RWPE2 (cell line): ENCODE measurements at regions not wholly inside any gene's neighbourhood (a gene's known extent, or its start where the extent isn't known, plus 50 kb on each side); places are given as distances from the start of the nearest gene placed in this dataset.

Source experiments
- ATAC-seq: fragments of 200-7000 bp; cut with Tn5 transposase; 3 replicates; pipeline ENCODE4 v1.9.1; 2021; ENCODE audit warnings: low read depth
- DNase-seq: peaks from one replicate; pipeline ENCODE4 v3.0.0-alpha.2; 2020; ENCODE audit warnings: low spot score
- H3K27ac ChIP-seq: fragments of 450-650 bp; 2 replicates; pipeline ENCODE4 v1.5.1; 2017; ENCODE audit warnings: mild to moderate bottlenecking; ENCODE audit not compliant: poor library complexity, severe bottlenecking
- H3K27me3 ChIP-seq: fragments of 250-450 bp; sonication (Bioruptor Pico); 2 replicates; pipeline ENCODE4 v1.5.1; 2021; ENCODE audit warnings: mild to moderate bottlenecking, moderate library complexity; ENCODE audit not compliant: insufficient read depth, poor library complexity, severe bottlenecking
- H3K36me3 ChIP-seq: fragments of 250-450 bp; sonication (Bioruptor Pico); 2 replicates; pipeline ENCODE4 v1.5.1; 2020; ENCODE audit warnings: low read depth, mild to moderate bottlenecking, moderate library complexity
- H3K4me1 ChIP-seq: fragments of 250-450 bp; sonication (Bioruptor Pico); 2 replicates; pipeline ENCODE4 v1.5.1; 2021; ENCODE audit warnings: mild to moderate bottlenecking, moderate library complexity; ENCODE audit not compliant: insufficient read depth, poor library complexity, severe bottlenecking
- H3K4me3 ChIP-seq: fragments of 250-450 bp; sonication (Bioruptor Pico); 2 replicates; pipeline ENCODE4 v1.5.1; 2021; ENCODE audit warnings: mild to moderate bottlenecking, moderate library complexity; ENCODE audit not compliant: severe bottlenecking
- H3K9me3 ChIP-seq: fragments of 250-450 bp; sonication (Bioruptor Pico); 2 replicates; pipeline ENCODE4 v1.5.1; 2021; ENCODE audit warnings: mild to moderate bottlenecking, moderate library complexity; ENCODE audit not compliant: severe bottlenecking
- TF ChIP-seq, protein P1 (sequence below): fragments of 450-650 bp; IDR thresholded peaks from one replicate; pipeline ENCODE4 v1.5.1; 2017; ENCODE audit warnings: mild to moderate bottlenecking, moderate library complexity; ENCODE audit not compliant: poor library complexity, severe bottlenecking

DNA sequence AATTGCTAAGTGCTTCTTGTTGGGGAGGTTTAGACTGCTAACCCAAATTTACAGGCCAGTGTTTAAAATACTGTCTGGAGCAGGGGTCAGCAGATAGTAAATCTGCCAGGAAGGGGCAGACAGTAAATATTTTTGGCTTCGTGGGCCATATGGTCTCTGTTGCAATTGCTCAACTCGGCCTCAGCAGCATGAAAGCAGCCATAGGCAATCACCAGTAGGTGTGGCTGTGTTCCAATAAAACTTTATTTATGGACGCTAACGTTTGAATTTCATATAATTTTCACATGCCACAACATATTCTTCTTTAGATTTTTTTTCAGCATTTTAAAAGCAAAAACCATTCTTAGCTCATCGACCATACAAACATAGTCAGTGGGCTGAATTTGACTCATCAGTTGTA lies 172.7 kb downstream of the BRINP2 start:
- ATAC-seq (no peak), DNase-seq (no peak)
- TF ChIP-seq, protein P1, sequence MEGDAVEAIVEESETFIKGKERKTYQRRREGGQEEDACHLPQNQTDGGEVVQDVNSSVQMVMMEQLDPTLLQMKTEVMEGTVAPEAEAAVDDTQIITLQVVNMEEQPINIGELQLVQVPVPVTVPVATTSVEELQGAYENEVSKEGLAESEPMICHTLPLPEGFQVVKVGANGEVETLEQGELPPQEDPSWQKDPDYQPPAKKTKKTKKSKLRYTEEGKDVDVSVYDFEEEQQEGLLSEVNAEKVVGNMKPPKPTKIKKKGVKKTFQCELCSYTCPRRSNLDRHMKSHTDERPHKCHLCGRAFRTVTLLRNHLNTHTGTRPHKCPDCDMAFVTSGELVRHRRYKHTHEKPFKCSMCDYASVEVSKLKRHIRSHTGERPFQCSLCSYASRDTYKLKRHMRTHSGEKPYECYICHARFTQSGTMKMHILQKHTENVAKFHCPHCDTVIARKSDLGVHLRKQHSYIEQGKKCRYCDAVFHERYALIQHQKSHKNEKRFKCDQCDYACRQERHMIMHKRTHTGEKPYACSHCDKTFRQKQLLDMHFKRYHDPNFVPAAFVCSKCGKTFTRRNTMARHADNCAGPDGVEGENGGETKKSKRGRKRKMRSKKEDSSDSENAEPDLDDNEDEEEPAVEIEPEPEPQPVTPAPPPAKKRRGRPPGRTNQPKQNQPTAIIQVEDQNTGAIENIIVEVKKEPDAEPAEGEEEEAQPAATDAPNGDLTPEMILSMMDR, result no peak
- H3K27me3 ChIP-seq, result peaks cover 4% of the 10 kb centered on the region
- H3K9me3 ChIP-seq, result no peaks in the 10 kb centered on the region
- no peaks in the 10 kb centered on the region for H3K4me1 ChIP-seq
- no peak overlapping the region for H3K27ac ChIP-seq
- H3K36me3 ChIP-seq, result no peaks in the 10 kb centered on the region
- H3K4me3 ChIP-seq, result no peak overlapping the region

DNA sequence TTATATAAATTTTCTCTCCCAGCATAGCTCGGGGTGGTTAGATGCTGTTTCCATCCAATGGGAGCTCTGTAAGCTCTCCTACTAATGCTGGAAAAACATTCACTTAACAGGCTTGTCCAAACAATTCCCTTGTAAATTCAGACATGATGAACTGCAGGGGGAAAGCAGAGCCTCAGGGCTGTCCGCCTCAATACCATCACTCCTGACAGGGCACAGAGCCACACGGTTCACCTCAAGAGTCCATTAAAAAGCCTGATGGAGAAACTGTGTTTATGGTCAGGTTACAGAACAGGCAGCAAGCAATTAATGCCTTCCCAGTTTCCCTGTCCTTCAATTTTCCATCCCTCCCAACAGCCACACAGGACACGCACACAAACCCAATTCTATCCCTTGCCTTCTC lies 171.0 kb downstream of the BRINP2 start:
- no peaks in the 10 kb centered on the region for H3K36me3 ChIP-seq
- TF ChIP-seq, protein P1, result no peak
- ATAC-seq, result no peak

DNA sequence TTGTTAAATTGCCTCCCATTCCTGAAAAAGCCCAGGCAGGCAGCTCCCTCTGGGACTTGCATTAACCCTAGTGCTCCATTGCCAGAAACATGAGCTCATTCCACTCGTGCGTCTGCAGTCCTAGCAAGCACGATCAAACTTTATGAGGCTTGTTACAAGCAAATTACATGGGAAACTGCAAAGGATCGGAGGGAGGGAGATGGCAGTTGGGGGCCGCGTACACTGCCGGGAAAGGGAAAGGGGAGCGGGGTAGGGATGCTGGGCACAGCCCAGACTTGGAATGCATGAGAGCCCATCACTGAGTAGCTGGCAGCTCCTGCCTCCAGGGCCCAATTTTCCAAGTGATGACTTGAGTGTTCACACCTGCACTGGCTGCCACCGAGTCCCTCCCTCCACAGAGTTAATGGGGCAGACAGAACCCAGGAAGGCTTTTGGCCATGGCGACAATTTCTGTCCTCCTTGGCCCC lies 169.9 kb downstream of the BRINP2 start:
- DNase-seq, result no peak
- ATAC-seq, result no peak
- Histone ChIP-seq H3K4me3 (no peak overlapping the region), H3K27me3 (peaks cover 4% of the 10 kb centered on the region), H3K27ac (no peak overlapping the region), H3K4me1 (no peaks in the 10 kb centered on the region), H3K9me3 (no peaks in the 10 kb centered on the region), H3K36me3 (no peaks in the 10 kb centered on the region)
- TF ChIP-seq, protein P1, result no peak

More for the DNA sequence above, 171.0 kb downstream of the BRINP2 start:
- Histone ChIP-seq H3K27ac (no peak overlapping the region), H3K27me3 (peaks cover 4% of the 10 kb centered on the region), H3K9me3 (no peaks in the 10 kb centered on the region), H3K4me3 (no peak overlapping the region), H3K4me1 (no peaks in the 10 kb centered on the region)
- no peak for DNase-seq

DNA sequence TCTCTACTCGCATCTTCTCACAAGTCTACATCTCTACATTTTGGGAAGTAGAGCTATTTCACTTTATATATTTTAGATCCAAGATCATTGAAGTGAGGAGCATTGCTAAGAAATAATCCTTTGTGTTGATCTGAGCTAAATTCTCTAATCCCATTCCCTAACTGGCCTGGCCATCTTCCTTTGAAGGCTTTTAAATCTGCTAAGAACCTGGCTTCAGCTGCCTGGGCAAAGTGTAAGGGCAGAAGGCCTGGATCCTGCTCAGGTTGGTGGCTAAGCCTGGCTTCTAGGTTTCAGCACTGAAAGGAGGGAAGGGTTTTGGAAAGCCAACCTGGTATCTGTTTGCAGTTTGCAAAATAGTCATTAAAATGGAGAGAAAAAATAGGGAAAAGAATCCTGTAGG lies 167.6 kb downstream of the BRINP2 start:
- DNase-seq (no peak), ATAC-seq (no peak)
- H3K36me3 ChIP-seq, result no peaks in the 10 kb centered on the region
- no peak overlapping the region for H3K27ac ChIP-seq
- H3K4me3 ChIP-seq, result no peak overlapping the region
- H3K27me3 ChIP-seq, result peaks cover 4% of the 10 kb centered on the region
- TF ChIP-seq, protein P1, result no peak
- H3K4me1 ChIP-seq, result no peaks in the 10 kb centered on the region
- no peaks in the 10 kb centered on the region for H3K9me3 ChIP-seq

DNA sequence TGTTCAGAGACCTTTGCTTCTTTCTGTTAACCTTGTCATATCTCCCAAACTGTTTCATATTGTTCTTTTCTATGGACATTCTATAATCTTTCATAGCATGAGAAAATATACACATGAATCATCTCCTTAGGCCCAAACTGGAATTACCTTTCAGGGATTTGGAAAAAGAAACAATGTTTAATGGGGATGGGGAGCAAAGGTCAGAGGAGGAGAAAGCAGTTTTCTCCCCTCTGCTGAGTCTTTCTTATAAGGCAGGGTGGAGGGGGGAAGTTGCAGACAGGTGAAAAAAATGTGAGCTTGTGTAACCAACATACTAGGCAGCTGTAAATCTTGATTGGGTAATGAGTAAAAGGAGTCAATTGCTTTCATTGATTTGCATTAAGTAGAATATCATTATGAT lies 164.1 kb downstream of the BRINP2 start:
- Histone ChIP-seq H3K9me3 (no peaks in the 10 kb centered on the region), H3K4me3 (no peak overlapping the region), H3K27me3 (peaks cover 2% of the 10 kb centered on the region), H3K36me3 (no peaks in the 10 kb centered on the region), H3K27ac (no peak overlapping the region), H3K4me1 (no peaks in the 10 kb centered on the region)
- TF ChIP-seq, protein P1, result no peak
- no peak for DNase-seq
- ATAC-seq, result no peak
